Neural cell (in vitro differentiated cells): ENCODE measurements at regions not wholly inside any gene's neighbourhood (a gene's known extent, or its start where the extent isn't known, plus 50 kb on each side); places are given as distances from the start of the nearest gene placed in this dataset.

Experiments
- CTCF ChIP-seq: fragments of 450-650 bp; IDR thresholded peaks from 2 replicates; pipeline ENCODE4 v1.5.1; 2014; ENCODE audit warnings: antibody characterized with exemption, mild to moderate bottlenecking, moderate library complexity; ENCODE audit not compliant: poor library complexity, severe bottlenecking
- EZH2 ChIP-seq: fragments of 200-600, 300-800 bp; shearing (Covaris generic), sonication (generic); IDR thresholded peaks from 2 replicates; pipeline ENCODE4 v1.6.1; 2014; ENCODE audit warnings: antibody characterized with exemption, low read length, borderline replicate concordance, mild to moderate bottlenecking; ENCODE audit not compliant: insufficient read depth, poor library complexity, severe bottlenecking
- POLR2AphosphoS5 ChIP-seq: IDR thresholded peaks from 2 replicates; pipeline ENCODE4 v1.6.1; 2012
- RAD21 ChIP-seq: fragments of 450-650 bp; conservative IDR thresholded peaks from 2 replicates; pipeline ENCODE4 v1.6.1; 2014; ENCODE audit warnings: antibody characterized with exemption, mild to moderate bottlenecking, moderate library complexity
- REST ChIP-seq: IDR thresholded peaks from 2 replicates; pipeline ENCODE4 v1.6.1; 2012; ENCODE audit warnings: borderline replicate concordance
- SMC3 ChIP-seq: fragments of 450-650 bp; conservative IDR thresholded peaks from 2 replicates; pipeline ENCODE4 v1.6.1; 2014; ENCODE audit warnings: antibody characterized with exemption, mild to moderate bottlenecking, moderate library complexity; ENCODE audit not compliant: poor library complexity
- TAF1 ChIP-seq: IDR thresholded peaks from 2 replicates; pipeline ENCODE4 v1.6.1; 2012; ENCODE audit warnings: low read depth

- TF ChIP-seq CTCF (no peak), SMC3 (no peak), TAF1 (no peak), POLR2AphosphoS5 (no peak), RAD21 (no peak), REST (no peak), EZH2 (no peak)
These were observed 260.2 kb upstream of the RUNX1 start for GRCh38 chr21:35309316-35309715.
